ENCODE measurements at regions not wholly inside any gene's neighbourhood (a gene's known extent, or its start where the extent isn't known, plus 50 kb on each side); places are given as distances from the start of the nearest gene placed in this dataset.

- H3K9me3 ChIP-seq (replicated peaks in 1 of 2; ENCODE audit: control insufficient read depth in 2 of 2, insufficient read depth in 1 of 2, low read depth in 1 of 2, low read length in 2 of 2), result no peaks in the 10 kb centered on the region
These were observed 472.3 kb downstream of the HINT1 start for GRCh38 chr5:130692770-130693169.

GRCh38 chr5:130689831-130690230, 475.2 kb downstream of the HINT1 start:
- no peaks in the 10 kb centered on the region for H3K4me1 ChIP-seq (ENCODE audit: control insufficient read depth in 2 of 2, insufficient read depth in 1 of 2, low read depth in 1 of 2, low read length in 2 of 2)
- no CpG with 5 or more reads among the region's 4 CpGs for WGBS, 2 donors (ENCODE audit: extremely low coverage in 2 of 2, insufficient read length in 2 of 2, insufficient replicate concordance in 1 of 2)
- no peak overlapping the region for H3K4ac ChIP-seq (ENCODE audit: low read length)
- H2AK5ac ChIP-seq (ENCODE audit: low read depth, low read length), result no peak overlapping the region
- H3K23ac ChIP-seq (ENCODE audit: low read depth, low read length, poor library complexity), result no peak overlapping the region
- no peak overlapping the region for H3K18ac ChIP-seq (ENCODE audit: low read length)
- no peak overlapping the region for H4K91ac ChIP-seq (ENCODE audit: low read depth, low read length, poor library complexity)
- no peak overlapping the region for H4K8ac ChIP-seq (ENCODE audit: low read depth, low read length)
- no peaks in the 10 kb centered on the region for H3K36me3 ChIP-seq (replicated peaks in 1 of 2; ENCODE audit: control insufficient read depth in 2 of 2, insufficient read depth in 2 of 2, low read length in 2 of 2)
- no peaks in the 10 kb centered on the region for H3K9me3 ChIP-seq (replicated peaks in 1 of 2; ENCODE audit: control insufficient read depth in 2 of 2, insufficient read depth in 1 of 2, low read depth in 1 of 2, low read length in 2 of 2)
- no peak overlapping the region for H3K27ac ChIP-seq (replicated peaks; ENCODE audit: low read length)
- H3K4me2 ChIP-seq (ENCODE audit: insufficient read depth, low read length, poor library complexity, severe bottlenecking), result no peak overlapping the region
- no peaks in the 10 kb centered on the region for H3K79me1 ChIP-seq (ENCODE audit: low read depth, low read length)
- H2BK120ac ChIP-seq (ENCODE audit: low read depth, low read length), result no peak overlapping the region
- no peak overlapping the region for H2BK12ac ChIP-seq (ENCODE audit: low read length)
- no peak overlapping the region for H3K14ac ChIP-seq (ENCODE audit: low read length)
- no peak overlapping the region for H2BK5ac ChIP-seq (ENCODE audit: low read length)
- no peak overlapping the region for H2AFZ ChIP-seq (ENCODE audit: low read length)
- DNase-seq (ENCODE audit: low spot score), result no peak
- no peak overlapping the region for H3K4me3 ChIP-seq (ENCODE audit: low read length in 2 of 2)
- no peak overlapping the region for H2BK15ac ChIP-seq (ENCODE audit: low read length)
- no peaks in the 10 kb centered on the region for H3K27me3 ChIP-seq (ENCODE audit: control insufficient read depth in 3 of 3, insufficient read depth in 3 of 3, low read depth in 1 of 3, low read length in 3 of 3)
- no peak overlapping the region for H3K9ac ChIP-seq (ENCODE audit: low read depth, low read length, poor library complexity)

More at GRCh38 chr5:130692770-130693169, 472.3 kb downstream of the HINT1 start:
- Histone ChIP-seq H2BK15ac (ENCODE audit: low read length) (no peak overlapping the region), H3K79me1 (ENCODE audit: low read depth, low read length) (no peaks in the 10 kb centered on the region), H3K14ac (ENCODE audit: low read length) (no peak overlapping the region), H3K4ac (ENCODE audit: low read length) (no peak overlapping the region), H3K36me3 (replicated peaks in 1 of 2; ENCODE audit: control insufficient read depth in 2 of 2, insufficient read depth in 2 of 2, low read length in 2 of 2) (no peaks in the 10 kb centered on the region), H2AK5ac (ENCODE audit: low read depth, low read length) (no peak overlapping the region), H3K4me3 (ENCODE audit: low read length in 2 of 2) (no peak overlapping the region), H3K9ac (ENCODE audit: low read depth, low read length, poor library complexity) (no peak overlapping the region), H3K18ac (ENCODE audit: low read length) (no peak overlapping the region), H3K4me2 (ENCODE audit: insufficient read depth, low read length, poor library complexity, severe bottlenecking) (no peak overlapping the region), H4K91ac (ENCODE audit: low read depth, low read length, poor library complexity) (no peak overlapping the region), H3K27ac (replicated peaks; ENCODE audit: low read length) (no peak overlapping the region), H3K27me3 (ENCODE audit: control insufficient read depth in 3 of 3, insufficient read depth in 3 of 3, low read depth in 1 of 3, low read length in 3 of 3) (no peaks in the 10 kb centered on the region), H4K8ac (ENCODE audit: low read depth, low read length) (no peak overlapping the region), H2BK12ac (ENCODE audit: low read length) (no peak overlapping the region), H2BK5ac (ENCODE audit: low read length) (no peak overlapping the region), H2AFZ (ENCODE audit: low read length) (no peak overlapping the region), H2BK120ac (ENCODE audit: low read depth, low read length) (no peak overlapping the region), H3K23ac (ENCODE audit: low read depth, low read length, poor library complexity) (no peak overlapping the region), H3K4me1 (ENCODE audit: control insufficient read depth in 2 of 2, insufficient read depth in 1 of 2, low read depth in 1 of 2, low read length in 2 of 2) (no peaks in the 10 kb centered on the region)
- no peak for DNase-seq (ENCODE audit: low spot score)
- no CpG with 5 or more reads among the region's 1 CpG for WGBS, 2 donors (ENCODE audit: extremely low coverage in 2 of 2, insufficient read length in 2 of 2, insufficient replicate concordance in 1 of 2)

GRCh38 chr5:130687085-130687733, 477.8 kb downstream of the HINT1 start:
- Histone ChIP-seq H3K27ac (replicated peaks; ENCODE audit: low read length) (no peak overlapping the region), H2BK12ac (ENCODE audit: low read length) (no peak overlapping the region), H2AFZ (ENCODE audit: low read length) (no peak overlapping the region), H3K79me1 (ENCODE audit: low read depth, low read length) (no peaks in the 10 kb centered on the region), H3K4me1 (ENCODE audit: control insufficient read depth in 2 of 2, insufficient read depth in 1 of 2, low read depth in 1 of 2, low read length in 2 of 2) (no peaks in the 10 kb centered on the region), H2BK120ac (ENCODE audit: low read depth, low read length) (no peak overlapping the region), H3K4me2 (ENCODE audit: insufficient read depth, low read length, poor library complexity, severe bottlenecking) (no peak overlapping the region), H3K23ac (ENCODE audit: low read depth, low read length, poor library complexity) (no peak overlapping the region), H2BK15ac (ENCODE audit: low read length) (no peak overlapping the region), H3K4me3 (ENCODE audit: low read length in 2 of 2) (no peak overlapping the region), H4K8ac (ENCODE audit: low read depth, low read length) (no peak overlapping the region), H3K27me3 (ENCODE audit: control insufficient read depth in 3 of 3, insufficient read depth in 3 of 3, low read depth in 1 of 3, low read length in 3 of 3) (no peaks in the 10 kb centered on the region), H3K18ac (ENCODE audit: low read length) (no peak overlapping the region), H3K36me3 (replicated peaks in 1 of 2; ENCODE audit: control insufficient read depth in 2 of 2, insufficient read depth in 2 of 2, low read length in 2 of 2) (no peaks in the 10 kb centered on the region), H3K9me3 (replicated peaks in 1 of 2; ENCODE audit: control insufficient read depth in 2 of 2, insufficient read depth in 1 of 2, low read depth in 1 of 2, low read length in 2 of 2) (no peaks in the 10 kb centered on the region), H2BK5ac (ENCODE audit: low read length) (no peak overlapping the region), H3K9ac (ENCODE audit: low read depth, low read length, poor library complexity) (no peak overlapping the region), H4K91ac (ENCODE audit: low read depth, low read length, poor library complexity) (no peak overlapping the region), H2AK5ac (ENCODE audit: low read depth, low read length) (no peak overlapping the region), H3K14ac (ENCODE audit: low read length) (no peak overlapping the region), H3K4ac (ENCODE audit: low read length) (no peak overlapping the region)
- no CpG with 5 or more reads among the region's 7 CpGs for WGBS, 2 donors (ENCODE audit: extremely low coverage in 2 of 2, insufficient read length in 2 of 2, insufficient replicate concordance in 1 of 2)
- DNase-seq (ENCODE audit: low spot score), result no peak

- Histone ChIP-seq H3K9ac (ENCODE audit: low read depth, low read length, poor library complexity) (no peak overlapping the region), H3K79me1 (ENCODE audit: low read depth, low read length) (no peaks in the 10 kb centered on the region), H2BK12ac (ENCODE audit: low read length) (no peak overlapping the region), H3K9me3 (replicated peaks in 1 of 2; ENCODE audit: control insufficient read depth in 2 of 2, insufficient read depth in 1 of 2, low read depth in 1 of 2, low read length in 2 of 2) (no peaks in the 10 kb centered on the region), H2BK5ac (ENCODE audit: low read length) (no peak overlapping the region), H3K4me1 (ENCODE audit: control insufficient read depth in 2 of 2, insufficient read depth in 1 of 2, low read depth in 1 of 2, low read length in 2 of 2) (no peaks in the 10 kb centered on the region), H3K36me3 (replicated peaks in 1 of 2; ENCODE audit: control insufficient read depth in 2 of 2, insufficient read depth in 2 of 2, low read length in 2 of 2) (no peaks in the 10 kb centered on the region), H3K23ac (ENCODE audit: low read depth, low read length, poor library complexity) (no peak overlapping the region), H2BK15ac (ENCODE audit: low read length) (no peak overlapping the region), H3K27ac (replicated peaks; ENCODE audit: low read length) (no peak overlapping the region), H3K18ac (ENCODE audit: low read length) (no peak overlapping the region), H4K91ac (ENCODE audit: low read depth, low read length, poor library complexity) (no peak overlapping the region), H2AK5ac (ENCODE audit: low read depth, low read length) (no peak overlapping the region), H2AFZ (ENCODE audit: low read length) (no peak overlapping the region), H3K4me3 (ENCODE audit: low read length in 2 of 2) (no peak overlapping the region), H3K4me2 (ENCODE audit: insufficient read depth, low read length, poor library complexity, severe bottlenecking) (no peak overlapping the region), H2BK120ac (ENCODE audit: low read depth, low read length) (no peak overlapping the region), H3K4ac (ENCODE audit: low read length) (no peak overlapping the region), H4K8ac (ENCODE audit: low read depth, low read length) (no peak overlapping the region), H3K27me3 (ENCODE audit: control insufficient read depth in 3 of 3, insufficient read depth in 3 of 3, low read depth in 1 of 3, low read length in 3 of 3) (no peaks in the 10 kb centered on the region), H3K14ac (ENCODE audit: low read length) (no peak overlapping the region)
- no peak for DNase-seq (ENCODE audit: low spot score)
- WGBS, 2 donors (ENCODE audit: extremely low coverage in 2 of 2, insufficient read length in 2 of 2, insufficient replicate concordance in 1 of 2), result no CpG with 5 or more reads among the region's 1 CpG
These were observed 486.4 kb downstream of the HINT1 start for GRCh38 chr5:130678637-130679036.

All from neuronal stem cell (in vitro differentiated cells).